Tibial nerve (tissue), 4 donors: ENCODE measurements at regions not wholly inside any gene's neighbourhood (a gene's known extent, or its start where the extent isn't known, plus 50 kb on each side); places are given as distances from the start of the nearest gene placed in this dataset.

Experiments used
- CTCF ChIP-seq, 5 experiments: fragments of 200-600 bp in 3 of 5; fragments of 450-650 bp in 2 of 5; sonication (generic) in 3 of 5; IDR thresholded peaks; one replicate each; pipeline ENCODE4 v1.5.1; 2016 to 2019; ENCODE audit warnings: antibody characterized with exemption in 5 of 5, mild to moderate bottlenecking in 3 of 5, moderate library complexity in 2 of 5
- EP300 ChIP-seq, 2 donors: sonication (generic); formaldehyde crosslinking; IDR thresholded peaks; one replicate each; pipeline ENCODE4 v1.6.1; 2017; ENCODE audit warnings: antibody characterized with exemption in 2 of 2, mild to moderate bottlenecking in 1 of 2

GRCh38 chr7:96532428-96532935, 177.2 kb downstream of the SEM1 start:
- TF ChIP-seq EP300 (IDR thresholded peaks at IDR 0.05) (no peak), CTCF (IDR thresholded peaks at IDR 0.05) (no peak)
